ENCODE measurements at regions not wholly inside any gene's neighbourhood (a gene's known extent, or its start where the extent isn't known, plus 50 kb on each side); places are given as distances from the start of the nearest gene placed in this dataset.
"Not testable (repeated sequence)": the region's sequence is repeated elsewhere in the genome, so short reads cannot be mapped to it uniquely, and the experiment has no call there.

- TF ChIP-seq EZH2phosphoT487 (IDR thresholded peaks at IDR 0.05; ENCODE audit: insufficient read depth, low read depth); EZH2 (IDR thresholded peaks at IDR 0.05; ENCODE audit: insufficient read depth, poor library complexity, severe bottlenecking): not testable (repeated sequence)
These were observed 62.4 kb upstream of the AMN1 start for GRCh38 chr12:31791265-31791664.

Data from GM23248 (cell line).